BJ (cell line): ENCODE measurements at regions not wholly inside any gene's neighbourhood (a gene's known extent, or its start where the extent isn't known, plus 50 kb on each side); places are given as distances from the start of the nearest gene placed in this dataset.
"Not testable (repeated sequence)": the region's sequence is repeated elsewhere in the genome, so short reads cannot be mapped to it uniquely, and the experiment has no call there.

ENCODE experiments used
- CTCF ChIA-PET: fragments of 350-600 bp; formaldehyde crosslinking; extraction: SDS; loops from one replicate; lab custom pipeline; 2021; ENCODE audit warnings: antibody characterized with exemption, inconsistent platforms; lab: Yijun Ruan, JAX
- POLR2A ChIA-PET: fragments of 300-600 bp; sonication (Branson Sonifier 250); formaldehyde crosslinking; extraction: SDS; loops from one replicate; lab custom pipeline; 2021; ENCODE audit warnings: antibody characterized with exemption; lab: Charles Lee
- DNase-seq: peaks from one replicate; pipeline ENCODE4 v3.0.0-alpha.2; 2011; ENCODE audit warnings: low read depth
- H3K27me3 ChIP-seq: 2 replicates; pipeline ENCODE4 v1.6.0; 2011; ENCODE audit warnings: low read length; ENCODE audit not compliant: control insufficient read depth, insufficient read depth
- H3K36me3 ChIP-seq: 2 replicates; pipeline ENCODE4 v1.5.1; 2011; ENCODE audit warnings: low read length; ENCODE audit not compliant: control insufficient read depth, insufficient read depth
- H3K4me3 ChIP-seq: 2 replicates; pipeline ENCODE4 v1.5.1; 2011; ENCODE audit warnings: low read depth, mild to moderate bottlenecking, control low read depth, low read length
- CTCF ChIP-seq: IDR thresholded peaks from 2 replicates; pipeline ENCODE4 v1.5.1; 2011; ENCODE audit warnings: low read depth, mild to moderate bottlenecking, control low read depth, inconsistent platforms, low read length, moderate library complexity; ENCODE audit not compliant: insufficient read depth

- Histone ChIP-seq H3K4me3 (no peak overlapping the region), H3K27me3 (no peaks in the 10 kb centered on the region), H3K36me3 (no peaks in the 10 kb centered on the region)
- TF ChIP-seq CTCF: no peak
- CTCF ChIA-PET: no interaction called here
- no peak for DNase-seq
- POLR2A ChIA-PET: no interaction called here
These were observed 177.3 kb downstream of the C9orf152 start for GRCh38 chr9:110030632-110031031.

GRCh38 chr9:110031511-110032173 lies 176.3 kb downstream of the C9orf152 start:
- DNase-seq: no peak
- H3K4me3 ChIP-seq: no peak overlapping the region
- CTCF ChIA-PET: no interaction called here
- no peaks in the 10 kb centered on the region for H3K27me3 ChIP-seq
- TF ChIP-seq CTCF: no peak
- POLR2A ChIA-PET: no interaction called here
- no peaks in the 10 kb centered on the region for H3K36me3 ChIP-seq

GRCh38 chr9:110032532-110032931 lies 175.4 kb downstream of the C9orf152 start:
- H3K36me3 ChIP-seq, POLR2A ChIA-PET, CTCF ChIA-PET: not testable (repeated sequence)

GRCh38 chr9:110033869-110034268 lies 174.1 kb downstream of the C9orf152 start:
- POLR2A ChIA-PET: no interaction called here
- DNase-seq: no peak
- Histone ChIP-seq H3K36me3 (no peaks in the 10 kb centered on the region), H3K4me3 (no peak overlapping the region), H3K27me3 (no peaks in the 10 kb centered on the region)
- no peak for TF ChIP-seq CTCF
- CTCF ChIA-PET: no interaction called here

More at GRCh38 chr9:110032532-110032931, 175.4 kb downstream of the C9orf152 start:
- not testable (repeated sequence) for H3K4me3 ChIP-seq, DNase-seq, H3K27me3 ChIP-seq

GRCh38 chr9:110036286-110036685 lies 171.7 kb downstream of the C9orf152 start:
- CTCF ChIA-PET: interaction anchor here (0.8 kb wide), 1 partner anchor 106 kb away, joined by 3 read pairs; no protein-coding TSS in a partner anchor

More at GRCh38 chr9:110036286-110036685, 171.7 kb downstream of the C9orf152 start:
- POLR2A ChIA-PET: no interaction called here
- DNase-seq: no peak
- Histone ChIP-seq H3K36me3 (no peaks in the 10 kb centered on the region), H3K27me3 (no peaks in the 10 kb centered on the region), H3K4me3 (no peak overlapping the region)
- no peak for TF ChIP-seq CTCF
